GM23338 (cell line): ENCODE measurements at regions not wholly inside any gene's neighbourhood (a gene's known extent, or its start where the extent isn't known, plus 50 kb on each side); places are given as distances from the start of the nearest gene placed in this dataset.

ENCODE experiments used
- ATAC-seq: fragments of 200-7000 bp; cut with Tn5 transposase; 3 replicates; pipeline ENCODE4 v1.9.1; 2020
- DNase-seq: peaks from one replicate; pipeline ENCODE4 v3.0.0-alpha.2; 2015; ENCODE audit warnings: low spot score
- H2AFZ ChIP-seq: fragments of 200-600 bp; sonication (generic); 2 replicates; pipeline ENCODE4 v1.8.0; 2016; ENCODE audit warnings: antibody characterized with exemption, mild to moderate bottlenecking, moderate library complexity
- H3F3A ChIP-seq: fragments of 200-600 bp; sonication (generic); replicated peaks from 2 replicates; pipeline ENCODE4 v1.8.0; 2017; ENCODE audit warnings: antibody characterized with exemption, mixed run types, low read depth
- H3K27ac ChIP-seq: fragments of 200-600 bp; sonication (generic); 2 replicates; pipeline ENCODE4 v1.6.1; 2016; ENCODE audit warnings: low read depth
- H3K27me3 ChIP-seq: fragments of 200-600 bp; sonication (generic); 2 replicates; pipeline ENCODE4 v1.8.0; 2016; ENCODE audit warnings: mild to moderate bottlenecking, mixed run types, moderate library complexity; ENCODE audit not compliant: insufficient read depth
- H3K36me3 ChIP-seq: fragments of 200-600 bp; sonication (generic); 2 replicates; pipeline ENCODE4 v1.8.0; 2016; ENCODE audit warnings: mild to moderate bottlenecking; ENCODE audit not compliant: insufficient read depth
- H3K4me1 ChIP-seq: fragments of 200-600 bp; sonication (generic); 2 replicates; pipeline ENCODE4 v1.8.0; 2016; ENCODE audit warnings: mild to moderate bottlenecking, moderate library complexity; ENCODE audit not compliant: insufficient read depth
- H3K4me2 ChIP-seq: fragments of 200-600 bp; sonication (generic); 2 replicates; pipeline ENCODE4 v1.7.1; 2017; ENCODE audit warnings: mixed run types
- H3K4me3 ChIP-seq: fragments of 200-600 bp; sonication (generic); 2 replicates; pipeline ENCODE4 v1.6.1; 2016; ENCODE audit warnings: mixed run types
- H3K79me2 ChIP-seq: fragments of 200-600 bp; sonication (generic); replicated peaks from 2 replicates; pipeline ENCODE4 v1.8.0; 2017; ENCODE audit warnings: mild to moderate bottlenecking; ENCODE audit not compliant: insufficient read depth
- H3K9me2 ChIP-seq: fragments of 200-600 bp; sonication (generic); 2 replicates; pipeline ENCODE4 v1.8.0; 2017; ENCODE audit not compliant: insufficient read depth
- H4K20me1 ChIP-seq: fragments of 200-600 bp; sonication (generic); replicated peaks from 2 replicates; pipeline ENCODE4 v1.8.0; 2017; ENCODE audit warnings: mild to moderate bottlenecking; ENCODE audit not compliant: insufficient read depth
- H3K27ac Mint-ChIP-seq: 2 replicates; pipeline ENCODE4 v1.8.0; 2020; ENCODE audit warnings: inconsistent platforms, mild to moderate bottlenecking, moderate library complexity, mixed read lengths
- H3K27me3 Mint-ChIP-seq: 3 replicates; pipeline ENCODE4 v1.8.0; 2022; ENCODE audit warnings: low read depth, mild to moderate bottlenecking, moderate library complexity, mixed read lengths, inconsistent platforms; ENCODE audit not compliant: insufficient read depth, poor library complexity
- H3K36me3 Mint-ChIP-seq: 3 replicates; pipeline ENCODE4 v1.8.0; 2021; ENCODE audit warnings: low read depth, mild to moderate bottlenecking, inconsistent platforms, moderate library complexity, mixed read lengths
- H3K4me1 Mint-ChIP-seq: 3 replicates; pipeline ENCODE4 v1.8.0; 2020; ENCODE audit warnings: mild to moderate bottlenecking, inconsistent platforms, mixed read lengths
- H3K4me3 Mint-ChIP-seq: 3 replicates; pipeline ENCODE4 v1.8.0; 2021; ENCODE audit warnings: moderate library complexity, mild to moderate bottlenecking, inconsistent platforms, mixed read lengths
- H3K9me3 Mint-ChIP-seq: 3 replicates; pipeline ENCODE4 v1.8.0; 2020; ENCODE audit warnings: moderate library complexity, mild to moderate bottlenecking, inconsistent platforms, mixed read lengths
- CREB1 ChIP-seq: fragments of 250-450 bp; sonication (Bioruptor Pico); IDR thresholded peaks from 2 replicates; pipeline ENCODE4 v1.5.0; 2020; ENCODE audit warnings: low read depth, mild to moderate bottlenecking, moderate library complexity
- CTCF ChIP-seq, 2 experiments: fragments of 200-600 bp in 1 of 2; sonication (generic) in 1 of 2; conservative IDR thresholded peaks; 2 replicates each; pipeline versions ENCODE4 v1.5.1 to v1.6.1; 2016 to 2017; ENCODE audit warnings: antibody characterized with exemption in 2 of 2, low read depth in 2 of 2, mild to moderate bottlenecking in 2 of 2, moderate library complexity in 1 of 2
- EZH2 ChIP-seq: fragments of 200-600 bp; sonication (generic); IDR thresholded peaks from one replicate; pipeline ENCODE4 v1.8.0; 2017; ENCODE audit warnings: antibody characterized with exemption, mild to moderate bottlenecking, low read depth; ENCODE audit not compliant: unreplicated experiment
- EZH2phosphoT487 ChIP-seq: fragments of 200-600 bp; sonication (generic); IDR thresholded peaks from one replicate; pipeline ENCODE4 v1.8.1; 2018; ENCODE audit warnings: antibody characterized with exemption; ENCODE audit not compliant: unreplicated experiment
- JUNB ChIP-seq: IDR thresholded peaks from one replicate; pipeline ENCODE4 v1.6.1; 2016; ENCODE audit warnings: antibody characterized with exemption; ENCODE audit not compliant: unreplicated experiment
- NANOG ChIP-seq: IDR thresholded peaks from 2 replicates; pipeline ENCODE4 v1.6.1; 2016; ENCODE audit warnings: antibody characterized with exemption, borderline replicate concordance
- POLR2AphosphoS5 ChIP-seq: IDR thresholded peaks from 2 replicates; pipeline ENCODE4 v1.6.1; 2016; ENCODE audit warnings: antibody characterized with exemption, low read depth
- REST ChIP-seq: IDR thresholded peaks from one replicate; pipeline ENCODE4 v1.6.1; 2018; ENCODE audit warnings: antibody characterized with exemption; ENCODE audit not compliant: unreplicated experiment
- STAT1 ChIP-seq: IDR thresholded peaks from one replicate; pipeline ENCODE4 v1.6.1; 2016; ENCODE audit warnings: antibody characterized with exemption; ENCODE audit not compliant: unreplicated experiment
- ZNF114 ChIP-seq: fragments of 250-450 bp; sonication (Bioruptor Pico); IDR thresholded peaks from 2 replicates; pipeline ENCODE4 v1.5.0; 2020; ENCODE audit warnings: mild to moderate bottlenecking, moderate library complexity
- ZNF331 ChIP-seq: fragments of 250-450 bp; sonication (Bioruptor Pico); IDR thresholded peaks from 2 replicates; pipeline ENCODE4 v1.5.0; 2020; ENCODE audit warnings: low read depth, mild to moderate bottlenecking, moderate library complexity
- TF ChIP-seq, protein P1 (sequence below): IDR thresholded peaks from 2 replicates; pipeline ENCODE4 v1.6.1; 2016; ENCODE audit warnings: antibody characterized with exemption
- TF ChIP-seq, protein P2 (sequence below): fragments of 250-450 bp; sonication (Bioruptor Pico); IDR thresholded peaks from 2 replicates; pipeline ENCODE4 v1.5.0; 2020; ENCODE audit warnings: mild to moderate bottlenecking, moderate library complexity

DNA sequence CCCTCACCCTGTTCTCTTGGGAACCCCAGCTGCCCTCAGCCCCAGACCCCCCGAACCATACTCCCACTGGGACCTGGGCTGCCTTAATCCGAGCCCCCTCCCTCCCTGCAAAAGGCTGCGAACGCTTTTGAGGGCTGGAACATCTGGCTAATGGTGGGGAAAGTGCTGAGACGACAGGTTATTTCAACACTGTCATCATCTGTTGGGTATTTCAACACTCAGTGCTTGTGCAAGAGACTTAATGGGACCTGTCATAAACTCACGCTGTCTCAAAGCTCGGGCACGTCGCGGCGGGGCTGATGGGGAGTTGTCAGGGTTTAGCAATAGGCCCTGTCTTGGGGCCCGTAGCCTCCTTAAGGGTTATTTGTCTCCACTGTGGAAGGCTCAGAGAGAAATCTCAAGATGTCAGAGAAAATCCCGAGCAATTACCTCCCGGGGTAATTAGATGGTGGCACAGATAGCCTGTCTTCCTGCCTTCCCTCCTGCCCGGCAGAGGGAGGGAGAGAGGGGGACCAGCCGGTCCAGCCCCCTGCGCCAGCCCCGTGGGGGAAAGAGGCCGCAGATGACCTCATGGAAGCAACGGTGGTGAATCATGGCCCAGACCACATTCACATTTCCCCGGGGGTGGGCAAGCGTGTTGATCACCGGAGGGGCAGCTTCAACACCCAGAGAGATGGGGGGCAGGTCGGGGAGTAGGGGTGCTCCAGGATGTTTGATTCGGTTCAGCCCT lies 88.7 kb upstream of the MYL10 start:
- H3K27me3 Mint-ChIP-seq = peaks cover 6% of the 10 kb centered on the region
- Histone ChIP-seq H3K79me2 (no peaks in the 10 kb centered on the region), H3K36me3 (no peaks in the 10 kb centered on the region), H3K9me2 (no peaks in the 10 kb centered on the region), H3K27ac (no peak overlapping the region), H3K27me3 (no peaks in the 10 kb centered on the region), H4K20me1 (no peaks in the 10 kb centered on the region), H3K4me2 (no peak overlapping the region), H3K4me1 (no peaks in the 10 kb centered on the region), H2AFZ (peak overlapping the region; percentile 69; the same call in 1 of the 2 replicates), H3F3A (no peaks in the 10 kb centered on the region), H3K4me3 (no peak overlapping the region)
- no peaks in the 10 kb centered on the region for H3K36me3 Mint-ChIP-seq
- H3K27ac Mint-ChIP-seq = no peak overlapping the region
- TF ChIP-seq JUNB = no peak
- TF ChIP-seq ZNF331 (CRISPR knock-in tag) = no peak
- no peak for TF ChIP-seq CTCF (conservative IDR thresholded peaks at IDR 0.05; ENCODE audit: low read depth in 2 of 2)
- no peak for TF ChIP-seq ZNF114 (CRISPR knock-in tag)
- TF ChIP-seq NANOG = no peak
- no peak for TF ChIP-seq EZH2phosphoT487
- TF ChIP-seq REST = no peak
- no peak for TF ChIP-seq EZH2
- no peak for TF ChIP-seq POLR2AphosphoS5
- TF ChIP-seq STAT1 = no peak
- TF ChIP-seq, protein P1, sequence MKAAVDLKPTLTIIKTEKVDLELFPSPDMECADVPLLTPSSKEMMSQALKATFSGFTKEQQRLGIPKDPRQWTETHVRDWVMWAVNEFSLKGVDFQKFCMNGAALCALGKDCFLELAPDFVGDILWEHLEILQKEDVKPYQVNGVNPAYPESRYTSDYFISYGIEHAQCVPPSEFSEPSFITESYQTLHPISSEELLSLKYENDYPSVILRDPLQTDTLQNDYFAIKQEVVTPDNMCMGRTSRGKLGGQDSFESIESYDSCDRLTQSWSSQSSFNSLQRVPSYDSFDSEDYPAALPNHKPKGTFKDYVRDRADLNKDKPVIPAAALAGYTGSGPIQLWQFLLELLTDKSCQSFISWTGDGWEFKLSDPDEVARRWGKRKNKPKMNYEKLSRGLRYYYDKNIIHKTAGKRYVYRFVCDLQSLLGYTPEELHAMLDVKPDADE = no peak
- no peak for TF ChIP-seq CREB1 (CRISPR knock-in tag)
- TF ChIP-seq, protein P2, sequence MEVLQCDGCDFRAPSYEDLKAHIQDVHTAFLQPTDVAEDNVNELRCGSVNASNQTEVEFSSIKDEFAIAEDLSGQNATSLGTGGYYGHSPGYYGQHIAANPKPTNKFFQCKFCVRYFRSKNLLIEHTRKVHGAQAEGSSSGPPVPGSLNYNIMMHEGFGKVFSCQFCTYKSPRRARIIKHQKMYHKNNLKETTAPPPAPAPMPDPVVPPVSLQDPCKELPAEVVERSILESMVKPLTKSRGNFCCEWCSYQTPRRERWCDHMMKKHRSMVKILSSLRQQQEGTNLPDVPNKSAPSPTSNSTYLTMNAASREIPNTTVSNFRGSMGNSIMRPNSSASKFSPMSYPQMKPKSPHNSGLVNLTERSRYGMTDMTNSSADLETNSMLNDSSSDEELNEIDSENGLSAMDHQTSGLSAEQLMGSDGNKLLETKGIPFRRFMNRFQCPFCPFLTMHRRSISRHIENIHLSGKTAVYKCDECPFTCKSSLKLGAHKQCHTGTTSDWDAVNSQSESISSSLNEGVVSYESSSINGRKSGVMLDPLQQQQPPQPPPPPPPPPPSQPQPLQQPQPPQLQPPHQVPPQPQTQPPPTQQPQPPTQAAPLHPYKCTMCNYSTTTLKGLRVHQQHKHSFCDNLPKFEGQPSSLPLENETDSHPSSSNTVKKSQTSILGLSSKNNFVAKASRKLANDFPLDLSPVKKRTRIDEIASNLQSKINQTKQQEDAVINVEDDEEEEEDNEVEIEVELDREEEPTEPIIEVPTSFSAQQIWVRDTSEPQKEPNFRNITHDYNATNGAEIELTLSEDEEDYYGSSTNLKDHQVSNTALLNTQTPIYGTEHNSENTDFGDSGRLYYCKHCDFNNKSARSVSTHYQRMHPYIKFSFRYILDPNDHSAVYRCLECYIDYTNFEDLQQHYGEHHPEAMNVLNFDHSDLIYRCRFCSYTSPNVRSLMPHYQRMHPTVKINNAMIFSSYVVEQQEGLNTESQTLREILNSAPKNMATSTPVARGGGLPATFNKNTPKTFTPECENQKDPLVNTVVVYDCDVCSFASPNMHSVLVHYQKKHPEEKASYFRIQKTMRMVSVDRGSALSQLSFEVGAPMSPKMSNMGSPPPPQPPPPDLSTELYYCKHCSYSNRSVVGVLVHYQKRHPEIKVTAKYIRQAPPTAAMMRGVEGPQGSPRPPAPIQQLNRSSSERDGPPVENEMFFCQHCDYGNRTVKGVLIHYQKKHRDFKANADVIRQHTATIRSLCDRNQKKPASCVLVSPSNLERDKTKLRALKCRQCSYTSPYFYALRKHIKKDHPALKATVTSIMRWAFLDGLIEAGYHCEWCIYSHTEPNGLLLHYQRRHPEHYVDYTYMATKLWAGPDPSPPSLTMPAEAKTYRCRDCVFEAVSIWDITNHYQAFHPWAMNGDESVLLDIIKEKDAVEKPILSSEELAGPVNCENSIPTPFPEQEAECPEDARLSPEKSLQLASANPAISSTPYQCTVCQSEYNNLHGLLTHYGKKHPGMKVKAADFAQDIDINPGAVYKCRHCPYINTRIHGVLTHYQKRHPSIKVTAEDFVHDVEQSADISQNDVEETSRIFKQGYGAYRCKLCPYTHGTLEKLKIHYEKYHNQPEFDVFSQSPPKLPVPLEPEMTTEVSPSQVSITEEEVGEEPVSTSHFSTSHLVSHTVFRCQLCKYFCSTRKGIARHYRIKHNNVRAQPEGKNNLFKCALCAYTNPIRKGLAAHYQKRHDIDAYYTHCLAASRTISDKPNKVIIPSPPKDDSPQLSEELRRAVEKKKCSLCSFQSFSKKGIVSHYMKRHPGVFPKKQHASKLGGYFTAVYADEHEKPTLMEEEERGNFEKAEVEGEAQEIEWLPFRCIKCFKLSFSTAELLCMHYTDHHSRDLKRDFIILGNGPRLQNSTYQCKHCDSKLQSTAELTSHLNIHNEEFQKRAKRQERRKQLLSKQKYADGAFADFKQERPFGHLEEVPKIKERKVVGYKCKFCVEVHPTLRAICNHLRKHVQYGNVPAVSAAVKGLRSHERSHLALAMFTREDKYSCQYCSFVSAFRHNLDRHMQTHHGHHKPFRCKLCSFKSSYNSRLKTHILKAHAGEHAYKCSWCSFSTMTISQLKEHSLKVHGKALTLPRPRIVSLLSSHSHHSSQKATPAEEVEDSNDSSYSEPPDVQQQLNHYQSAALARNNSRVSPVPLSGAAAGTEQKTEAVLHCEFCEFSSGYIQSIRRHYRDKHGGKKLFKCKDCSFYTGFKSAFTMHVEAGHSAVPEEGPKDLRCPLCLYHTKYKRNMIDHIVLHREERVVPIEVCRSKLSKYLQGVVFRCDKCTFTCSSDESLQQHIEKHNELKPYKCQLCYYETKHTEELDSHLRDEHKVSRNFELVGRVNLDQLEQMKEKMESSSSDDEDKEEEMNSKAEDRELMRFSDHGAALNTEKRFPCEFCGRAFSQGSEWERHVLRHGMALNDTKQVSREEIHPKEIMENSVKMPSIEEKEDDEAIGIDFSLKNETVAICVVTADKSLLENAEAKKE (CRISPR knock-in tag) = no peak
- H3K4me1 Mint-ChIP-seq = 0 out of 3 replicates have a peak, but pooled peaks cover 2% of the 10 kb centered on the region
- ATAC-seq (peak; percentile 30; the same call in 2 of the 3 replicates), DNase-seq (no peak)
- H3K4me3 Mint-ChIP-seq = no peak overlapping the region
- no peaks in the 10 kb centered on the region for H3K9me3 Mint-ChIP-seq
